ENCODE measurements at regions not wholly inside any gene's neighbourhood (a gene's known extent, or its start where the extent isn't known, plus 50 kb on each side); places are given as distances from the start of the nearest gene placed in this dataset.

- TF ChIP-seq EP300 (IDR thresholded peaks at IDR 0.05; ENCODE audit: borderline replicate concordance) (no peak), USF1 (IDR thresholded peaks at IDR 0.05) (no peak), TAF1 (IDR thresholded peaks at IDR 0.05; ENCODE audit: low read depth) (no peak), YY1 (IDR thresholded peaks at IDR 0.05; ENCODE audit: low read depth) (no peak), NFIC (IDR thresholded peaks at IDR 0.05) (no peak), REST (IDR thresholded peaks at IDR 0.05; ENCODE audit: low read depth) (no peak), RAD21 (IDR thresholded peaks at IDR 0.05; ENCODE audit: low read depth) (no peak), FOXM1 (IDR thresholded peaks at IDR 0.05; ENCODE audit: borderline replicate concordance, low read depth) (no peak), CREB1 (IDR thresholded peaks at IDR 0.05; ENCODE audit: low read depth) (no peak), CEBPB (IDR thresholded peaks at IDR 0.05) (no peak), EGR1 (IDR thresholded peaks at IDR 0.05) (no peak)
Measured at GRCh38 chr16:60230666-60231065, 1496.5 kb upstream of the GOT2 start.
